HG02938 (cell line): ENCODE measurements at regions not wholly inside any gene's neighbourhood (a gene's known extent, or its start where the extent isn't known, plus 50 kb on each side); places are given as distances from the start of the nearest gene placed in this dataset.

Experiments
- ATAC-seq: cut with Tn5 transposase; IDR thresholded peaks from one replicate; pipeline ENCODE4 v1.9.1; 2021; ENCODE audit warnings: mild to moderate bottlenecking, moderate library complexity; ENCODE audit not compliant: unreplicated experiment

- no peak for ATAC-seq
Measured at GRCh38 chr1:90155721-90156487, 161.0 kb downstream of the ZNF326 start.

GRCh38 chr1:90154711-90155110 is 159.8 kb downstream of the ZNF326 start:
- ATAC-seq, result no peak

- ATAC-seq, result no peak
Measured at GRCh38 chr1:90149101-90149500, 154.2 kb downstream of the ZNF326 start.

GRCh38 chr1:90147093-90147492 is 152.2 kb downstream of the ZNF326 start:
- ATAC-seq, result no peak

GRCh38 chr1:90144820-90145219 is 149.9 kb downstream of the ZNF326 start:
- ATAC-seq, result no peak

- ATAC-seq, result no peak
Measured at GRCh38 chr1:90143591-90143990, 148.7 kb downstream of the ZNF326 start.

- no peak for ATAC-seq
Measured at GRCh38 chr1:90142697-90143096, 147.8 kb downstream of the ZNF326 start.

- no peak for ATAC-seq
Measured at GRCh38 chr1:90139837-90140236, 144.9 kb downstream of the ZNF326 start.

GRCh38 chr1:90135286-90135685 is 140.4 kb downstream of the ZNF326 start:
- no peak for ATAC-seq

GRCh38 chr1:90134175-90134955 is 139.5 kb downstream of the ZNF326 start:
- ATAC-seq, result no peak

- ATAC-seq, result no peak
Measured at GRCh38 chr1:90133133-90133532, 138.2 kb downstream of the ZNF326 start.

- ATAC-seq, result no peak
Measured at GRCh38 chr1:90132306-90132705, 137.4 kb downstream of the ZNF326 start.

GRCh38 chr1:90127288-90127953 is 132.5 kb downstream of the ZNF326 start:
- peak; percentile 66 for ATAC-seq

GRCh38 chr1:90126834-90127233 is 131.9 kb downstream of the ZNF326 start:
- no peak for ATAC-seq

- no peak for ATAC-seq
Measured at GRCh38 chr1:90122654-90123340, 127.9 kb downstream of the ZNF326 start.

- no peak for ATAC-seq
Measured at GRCh38 chr1:90114521-90115141, 119.7 kb downstream of the ZNF326 start.

GRCh38 chr1:90107990-90108389 is 113.1 kb downstream of the ZNF326 start:
- ATAC-seq, result no peak

GRCh38 chr1:90106311-90106710 is 111.4 kb downstream of the ZNF326 start:
- no peak for ATAC-seq

- no peak for ATAC-seq
Measured at GRCh38 chr1:90104941-90105538, 110.1 kb downstream of the ZNF326 start.

GRCh38 chr1:90100566-90100965 is 105.7 kb downstream of the ZNF326 start:
- no peak for ATAC-seq
